SK-N-SH treated with all-trans-retinoic acid at 6 μM for 48 hours (cell line): ENCODE measurements at regions not wholly inside any gene's neighbourhood (a gene's known extent, or its start where the extent isn't known, plus 50 kb on each side); places are given as distances from the start of the nearest gene placed in this dataset.

Source experiments
- ARNTL ChIP-seq: fragments of 450-650 bp; formaldehyde crosslinking; IDR thresholded peaks from 2 replicates; pipeline ENCODE4 v1.5.0; 2020; ENCODE audit warnings: low read depth, mild to moderate bottlenecking, moderate library complexity, borderline replicate concordance
- CREB5 ChIP-seq: fragments of 250-450 bp; sonication (Bioruptor Pico); IDR thresholded peaks from 2 replicates; pipeline ENCODE4 v1.5.1; 2020; ENCODE audit warnings: low read depth, mild to moderate bottlenecking, moderate library complexity
- CSDC2 ChIP-seq: fragments of 250-450 bp; sonication (Bioruptor Pico); IDR thresholded peaks from 2 replicates; pipeline ENCODE4 v1.5.0; 2020; ENCODE audit warnings: mild to moderate bottlenecking, moderate library complexity
- CSRNP3 ChIP-seq: fragments of 250-450 bp; sonication (Bioruptor Pico); IDR thresholded peaks from 2 replicates; pipeline ENCODE4 v1.5.1; 2021; ENCODE audit warnings: mild to moderate bottlenecking, moderate library complexity
- OSR1 ChIP-seq: fragments of 250-450 bp; sonication (Bioruptor Pico); IDR thresholded peaks from 2 replicates; pipeline ENCODE4 v1.8.0; 2022; ENCODE audit warnings: moderate library complexity, mild to moderate bottlenecking, inconsistent platforms
- POU6F1 ChIP-seq: fragments of 250-450 bp; sonication (Bioruptor Pico); IDR thresholded peaks from 2 replicates; pipeline ENCODE4 v1.8.0; 2021; ENCODE audit warnings: low read depth, mild to moderate bottlenecking, moderate library complexity, borderline replicate concordance
- SNAI2 ChIP-seq: fragments of 250-450 bp; sonication (Bioruptor Pico); IDR thresholded peaks from 2 replicates; pipeline ENCODE4 v1.5.0; 2020; ENCODE audit warnings: mild to moderate bottlenecking, moderate library complexity
- ZC3H10 ChIP-seq: fragments of 250-450 bp; sonication (Bioruptor Pico); IDR thresholded peaks from 2 replicates; pipeline ENCODE4 v1.5.1; 2021; ENCODE audit warnings: mild to moderate bottlenecking, moderate library complexity
- ZFP3 ChIP-seq: fragments of 250-450 bp; sonication (Bioruptor Pico); IDR thresholded peaks from 2 replicates; pipeline ENCODE4 v1.5.0; 2020; ENCODE audit warnings: mild to moderate bottlenecking, moderate library complexity
- ZNF565 ChIP-seq: fragments of 450-650 bp; formaldehyde crosslinking; conservative IDR thresholded peaks from 2 replicates; pipeline ENCODE4 v1.5.0; 2020; ENCODE audit warnings: low read depth, mild to moderate bottlenecking, moderate library complexity
- ZNF8 ChIP-seq: fragments of 450-650 bp; formaldehyde crosslinking; IDR thresholded peaks from 2 replicates; pipeline ENCODE4 v1.5.0; 2020; ENCODE audit warnings: mild to moderate bottlenecking, moderate library complexity

- TF ChIP-seq ARNTL (CRISPR knock-in tag) (no peak), CSRNP3 (CRISPR knock-in tag) (no peak), OSR1 (CRISPR knock-in tag) (no peak), POU6F1 (CRISPR knock-in tag) (no peak), CSDC2 (CRISPR knock-in tag) (no peak), CREB5 (CRISPR knock-in tag) (no peak), ZFP3 (CRISPR knock-in tag) (no peak), ZC3H10 (CRISPR knock-in tag) (no peak), SNAI2 (CRISPR knock-in tag) (no peak), ZNF8 (no peak), ZNF565 (CRISPR knock-in tag) (no peak)
Observed at GRCh38 chr12:105937009-105937408, 201.7 kb downstream of the NUAK1 start.
